HEK293T (cell line): ENCODE measurements at regions not wholly inside any gene's neighbourhood (a gene's known extent, or its start where the extent isn't known, plus 50 kb on each side); places are given as distances from the start of the nearest gene placed in this dataset.

ENCODE experiments used
- CTCF ChIA-PET: fragments of 350-600 bp; formaldehyde crosslinking; extraction: SDS; loops from one replicate; lab custom pipeline; 2021; ENCODE audit warnings: antibody characterized with exemption, inconsistent platforms; lab: Yijun Ruan, JAX
- POLR2A ChIA-PET: fragments of 350-600 bp; formaldehyde crosslinking; extraction: SDS; loops from one replicate; lab custom pipeline; 2020; ENCODE audit warnings: antibody characterized with exemption, inconsistent platforms; lab: Yijun Ruan, JAX
- DNase-seq: peaks from one replicate; pipeline ENCODE4 v3.0.0; 2012; ENCODE audit warnings: mixed read lengths; ENCODE audit errors: extremely low spot score
- ARNT ChIP-seq: fragments of 450-650 bp; IDR thresholded peaks from 2 replicates; pipeline ENCODE4 v1.6.1; 2017; ENCODE audit warnings: mild to moderate bottlenecking
- BHLHE40 ChIP-seq: fragments of 450-650 bp; IDR thresholded peaks from 2 replicates; pipeline ENCODE4 v1.6.1; 2016; ENCODE audit warnings: mild to moderate bottlenecking, moderate library complexity, borderline replicate concordance
- CTBP1 ChIP-seq: fragments of 450-650 bp; IDR thresholded peaks from 2 replicates; pipeline ENCODE4 v1.6.1; 2016; ENCODE audit warnings: borderline replicate concordance
- ELF4 ChIP-seq: fragments of 450-650 bp; IDR thresholded peaks from 2 replicates; pipeline ENCODE4 v1.6.1; 2017; ENCODE audit warnings: antibody characterized with exemption
- FOXA1 ChIP-seq: fragments of 450-650 bp; IDR thresholded peaks from 2 replicates; pipeline ENCODE4 v1.6.1; 2016; ENCODE audit warnings: mild to moderate bottlenecking
- FOXK2 ChIP-seq: fragments of 450-650 bp; IDR thresholded peaks from 2 replicates; pipeline ENCODE4 v1.6.1; 2016; ENCODE audit warnings: mild to moderate bottlenecking
- FOXM1 ChIP-seq: fragments of 450-650 bp; IDR thresholded peaks from 2 replicates; pipeline ENCODE4 v1.6.1; 2017; ENCODE audit warnings: mild to moderate bottlenecking, borderline replicate concordance
- HDGF ChIP-seq: fragments of 450-650 bp; IDR thresholded peaks from 2 replicates; pipeline ENCODE4 v1.6.1; 2017; ENCODE audit warnings: antibody characterized with exemption, borderline replicate concordance
- L3MBTL2 ChIP-seq: fragments of 450-650 bp; conservative IDR thresholded peaks from 2 replicates; pipeline ENCODE4 v1.6.1; 2016; ENCODE audit warnings: mild to moderate bottlenecking
- LEF1 ChIP-seq: fragments of 450-650 bp; IDR thresholded peaks from 2 replicates; pipeline ENCODE4 v1.6.1; 2017; ENCODE audit warnings: mild to moderate bottlenecking, borderline replicate concordance
- NFRKB ChIP-seq: fragments of 450-650 bp; IDR thresholded peaks from 2 replicates; pipeline ENCODE4 v1.6.1; 2016; ENCODE audit warnings: mild to moderate bottlenecking, moderate library complexity
- PKNOX1 ChIP-seq: fragments of 450-650 bp; IDR thresholded peaks from 2 replicates; pipeline ENCODE4 v1.6.1; 2016
- SP1 ChIP-seq: fragments of 450-650 bp; IDR thresholded peaks from 2 replicates; pipeline ENCODE4 v1.6.1; 2017
- SUZ12 ChIP-seq: fragments of 450-650 bp; IDR thresholded peaks from 2 replicates; pipeline ENCODE4 v1.6.1; 2016; ENCODE audit warnings: mild to moderate bottlenecking
- TARDBP ChIP-seq: fragments of 450-650 bp; IDR thresholded peaks from 2 replicates; pipeline ENCODE4 v1.6.1; 2016
- ZNF384 ChIP-seq: fragments of 450-650 bp; IDR thresholded peaks from 2 replicates; pipeline ENCODE4 v1.6.1; 2016

- CTCF ChIA-PET: no interaction called here
Observed at GRCh38 chr7:24197852-24198251, 86.1 kb upstream of the NPY start.

GRCh38 chr7:24199978-24200377, 84.0 kb upstream of the NPY start:
- TF ChIP-seq SUZ12: no peak
- no peak for TF ChIP-seq SP1
- no peak for TF ChIP-seq HDGF
- TF ChIP-seq ARNT: no peak
- TF ChIP-seq NFRKB: no peak
- POLR2A ChIA-PET: no interaction called here
- CTCF ChIA-PET: no interaction called here

More at GRCh38 chr7:24197852-24198251, 86.1 kb upstream of the NPY start:
- POLR2A ChIA-PET: no interaction called here
- no peak for TF ChIP-seq FOXM1
- no peak for TF ChIP-seq LEF1
- no peak for TF ChIP-seq TARDBP
- TF ChIP-seq SUZ12: no peak
- no peak for TF ChIP-seq ARNT
- no peak for TF ChIP-seq ZNF384
- no peak for TF ChIP-seq PKNOX1
- no peak for TF ChIP-seq HDGF
- TF ChIP-seq CTBP1: no peak
- TF ChIP-seq L3MBTL2: no peak
- TF ChIP-seq NFRKB: no peak
- TF ChIP-seq FOXK2: no peak
- TF ChIP-seq SP1: no peak
- no peak for TF ChIP-seq ELF4
- TF ChIP-seq FOXA1: no peak
- no peak for TF ChIP-seq BHLHE40
- no peak for DNase-seq

GRCh38 chr7:24200407-24200966, 83.5 kb upstream of the NPY start:
- no peak for DNase-seq
- TF ChIP-seq LEF1 (no peak), BHLHE40 (no peak), SP1 (no peak), PKNOX1 (no peak), ZNF384 (no peak), CTBP1 (no peak), ARNT (no peak), L3MBTL2 (no peak), SUZ12 (no peak), NFRKB (no peak), TARDBP (no peak), FOXK2 (no peak), FOXM1 (no peak), ELF4 (no peak), FOXA1 (no peak), HDGF (no peak)
- CTCF ChIA-PET: no interaction called here
- POLR2A ChIA-PET: no interaction called here

More at GRCh38 chr7:24199978-24200377, 84.0 kb upstream of the NPY start:
- no peak for DNase-seq

GRCh38 chr7:24201226-24201625, 82.8 kb upstream of the NPY start:
- no peak for DNase-seq
- TF ChIP-seq ZNF384 (no peak), HDGF (no peak), CTBP1 (no peak), FOXA1 (no peak), ELF4 (no peak)
- POLR2A ChIA-PET: no interaction called here
- CTCF ChIA-PET: no interaction called here

GRCh38 chr7:24212073-24212472, 71.9 kb upstream of the NPY start:
- DNase-seq: no peak
- TF ChIP-seq CTBP1: no peak
- no peak for TF ChIP-seq SP1
- TF ChIP-seq ARNT: no peak
- no peak for TF ChIP-seq SUZ12
- TF ChIP-seq HDGF: no peak
- no peak for TF ChIP-seq NFRKB
- no peak for TF ChIP-seq FOXM1
- no peak for TF ChIP-seq ZNF384
- no peak for TF ChIP-seq LEF1
- TF ChIP-seq FOXK2: no peak
- no peak for TF ChIP-seq ELF4
- TF ChIP-seq BHLHE40: no peak
- TF ChIP-seq FOXA1: no peak
- TF ChIP-seq PKNOX1: no peak
- TF ChIP-seq TARDBP: no peak
- ChIA-PET CTCF (no interaction called here), POLR2A (no interaction called here)

- no peak for TF ChIP-seq TARDBP
- TF ChIP-seq NFRKB: no peak
- TF ChIP-seq L3MBTL2: no peak
- TF ChIP-seq SP1: no peak
- TF ChIP-seq FOXK2: no peak
- TF ChIP-seq FOXA1: no peak
- no peak for TF ChIP-seq ZNF384
- no peak for TF ChIP-seq BHLHE40
- TF ChIP-seq ELF4: no peak
- no peak for TF ChIP-seq CTBP1
- no peak for TF ChIP-seq FOXM1
- no peak for TF ChIP-seq SUZ12
- no peak for TF ChIP-seq ARNT
- POLR2A ChIA-PET: no interaction called here
- CTCF ChIA-PET: no interaction called here
- DNase-seq: no peak
Observed at GRCh38 chr7:24213311-24213710, 70.7 kb upstream of the NPY start.
